GM12878 (cell line): ENCODE measurements at regions not wholly inside any gene's neighbourhood (a gene's known extent, or its start where the extent isn't known, plus 50 kb on each side); places are given as distances from the start of the nearest gene placed in this dataset.

Source experiments
- ATAC-seq: fragments of 200-7000 bp; cut with Tn5 transposase; 3 replicates; pipeline ENCODE4 v1.9.1; 2020; ENCODE audit warnings: mild to moderate bottlenecking, moderate library complexity
- BruUV-seq: library from RNA; stranded (reverse); fragments of 400-500 nt; replicated peaks from 2 replicates; lab custom pipeline; 2021; lab: Mats Ljungman, UMichigan
- CTCF ChIA-PET: fragments of 300-600 bp; sonication (Branson Sonifier 250); formaldehyde crosslinking; extraction: SDS; loops from one replicate; lab custom pipeline; 2021; ENCODE audit warnings: inconsistent platforms; lab: Yijun Ruan, JAX
- POLR2A ChIA-PET: fragments of 350-600 bp; formaldehyde crosslinking; extraction: SDS; loops from one replicate; lab custom pipeline; 2021; ENCODE audit warnings: inconsistent platforms; lab: Charles Lee
- RAD21 ChIA-PET: fragments of 300-600 bp; sonication (Branson Sonifier 250); formaldehyde crosslinking; loops from one replicate; lab custom pipeline; 2023; ENCODE audit warnings: antibody characterized with exemption; ENCODE audit not compliant: unreplicated experiment; lab: Charles Lee
- SMC1A ChIA-PET: fragments of 300-600 bp; sonication (Branson Sonifier 250); formaldehyde crosslinking; loops from one replicate; lab custom pipeline; 2023; ENCODE audit not compliant: unreplicated experiment, uncharacterized antibody; lab: Charles Lee
- DNase-seq: peaks from one replicate; pipeline ENCODE4 v3.0.0-alpha.2; 2011; ENCODE audit warnings: low read depth, low spot score
- FAIRE-seq: peaks from 3 replicates; lab custom pipeline; 2011; peaks lifted over from hg19 to GRCh38; lab: Jason Lieb, UNC
- H2AFZ ChIP-seq: 2 replicates; pipeline ENCODE4 v1.6.0; 2011; ENCODE audit warnings: low read depth, low read length, control low read depth; ENCODE audit not compliant: control insufficient read depth
- H3K27ac ChIP-seq: 2 replicates; pipeline ENCODE4 v1.5.1; 2011; ENCODE audit warnings: control low read depth; ENCODE audit not compliant: control insufficient read depth, insufficient read depth
- H3K27me3 ChIP-seq, 2 experiments: replicated peaks in 1 of 2; 2 replicates each; pipeline versions ENCODE4 v1.6.0 to v1.6.1; 2011; ENCODE audit warnings: low read length in 1 of 2; ENCODE audit not compliant: control insufficient read depth in 2 of 2, insufficient read depth in 2 of 2
- H3K36me3 ChIP-seq, 2 experiments: 2 replicates each; pipeline ENCODE4 v1.5.1; 2011; ENCODE audit warnings: low read length in 1 of 2; ENCODE audit not compliant: control insufficient read depth in 2 of 2, insufficient read depth in 2 of 2
- H3K4me1 ChIP-seq: 2 replicates; pipeline ENCODE4 v1.6.1; 2011; ENCODE audit warnings: mild to moderate bottlenecking, low read length, moderate library complexity, mixed read lengths; ENCODE audit not compliant: control insufficient read depth, insufficient read depth
- H3K4me2 ChIP-seq: 2 replicates; pipeline ENCODE4 v1.6.0; 2011; ENCODE audit warnings: control low read depth; ENCODE audit not compliant: control insufficient read depth, insufficient read depth
- H3K4me3 ChIP-seq: fragments of 200-600 bp; sonication (generic); 2 replicates; pipeline ENCODE4 v1.5.1; 2016
- H3K79me2 ChIP-seq: 2 replicates; pipeline ENCODE4 v1.6.0; 2011; ENCODE audit warnings: low read length; ENCODE audit not compliant: control insufficient read depth, insufficient read depth
- H3K9ac ChIP-seq: 2 replicates; pipeline ENCODE4 v1.8.0; 2011; ENCODE audit warnings: low read length, control low read depth, mixed read lengths; ENCODE audit not compliant: control insufficient read depth, insufficient read depth
- H3K9me3 ChIP-seq: replicated peaks from 3 replicates; pipeline ENCODE4 v1.5.1; 2011; ENCODE audit warnings: mild to moderate bottlenecking, low read length; ENCODE audit not compliant: control insufficient read depth, insufficient read depth
- H4K20me1 ChIP-seq: 2 replicates; pipeline ENCODE4 v1.6.0; 2011; ENCODE audit not compliant: control insufficient read depth, insufficient read depth
- ZNF217 ChIP-seq: fragments of 450-650 bp; IDR thresholded peaks from 2 replicates; pipeline ENCODE4 v1.6.1; 2017; ENCODE audit warnings: antibody characterized with exemption, mild to moderate bottlenecking
- WGBS: methylation state at CpG from one replicate; pipeline ENCODE4 v1.1.6; 2016; ENCODE audit warnings: low lambda C conversion rate; ENCODE audit not compliant: insufficient replicate concordance, insufficient coverage; ENCODE audit errors: missing lambda C conversion rate; 5-methylcytosine and 5-hydroxymethylcytosine counted together
- in situ Hi-C: fragments of 300-500 bp; cut with MboI; formaldehyde crosslinking; loops from 9 replicates; pipeline ENCODE4 v1.14.3; 2018; ENCODE audit warnings: mixed read lengths
- intact Hi-C: fragments of 100-400 bp; cut with micrococcal nuclease; formaldehyde crosslinking; loops from one replicate; pipeline ENCODE4 v1.14.2; 2022; ENCODE audit not compliant: unreplicated experiment
- TF ChIP-seq, protein P1 (sequence below): fragments of 150-350 bp; IDR thresholded peaks from 2 replicates; pipeline ENCODE4 v1.6.1; 2016; ENCODE audit warnings: low read depth, low read length
- TF ChIP-seq, protein P2 (sequence below): IDR thresholded peaks from 2 replicates; pipeline ENCODE4 v1.6.1; 2012; ENCODE audit warnings: low read depth, low read length, improper control_type of control experiment

DNA sequence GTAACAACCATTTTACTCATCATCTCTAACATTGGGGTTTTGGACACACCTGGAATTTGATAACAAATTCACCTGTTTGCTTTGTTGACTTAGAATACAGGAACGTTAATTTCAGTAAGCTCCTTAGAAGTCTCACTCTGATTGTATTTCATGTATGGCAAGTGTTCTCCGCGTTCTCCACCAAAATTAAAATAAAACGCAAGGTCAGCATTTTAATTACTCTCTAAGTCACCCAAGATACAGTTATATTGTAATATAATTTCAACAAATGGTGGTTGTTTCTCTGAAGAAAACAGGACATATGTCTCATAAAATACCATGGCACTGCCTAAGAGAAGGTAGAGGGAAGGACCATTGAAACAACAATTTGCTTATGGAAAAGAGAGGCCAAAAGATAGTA is 742.1 kb downstream of the LIG4 start (continued):
- TF ChIP-seq, protein P1, sequence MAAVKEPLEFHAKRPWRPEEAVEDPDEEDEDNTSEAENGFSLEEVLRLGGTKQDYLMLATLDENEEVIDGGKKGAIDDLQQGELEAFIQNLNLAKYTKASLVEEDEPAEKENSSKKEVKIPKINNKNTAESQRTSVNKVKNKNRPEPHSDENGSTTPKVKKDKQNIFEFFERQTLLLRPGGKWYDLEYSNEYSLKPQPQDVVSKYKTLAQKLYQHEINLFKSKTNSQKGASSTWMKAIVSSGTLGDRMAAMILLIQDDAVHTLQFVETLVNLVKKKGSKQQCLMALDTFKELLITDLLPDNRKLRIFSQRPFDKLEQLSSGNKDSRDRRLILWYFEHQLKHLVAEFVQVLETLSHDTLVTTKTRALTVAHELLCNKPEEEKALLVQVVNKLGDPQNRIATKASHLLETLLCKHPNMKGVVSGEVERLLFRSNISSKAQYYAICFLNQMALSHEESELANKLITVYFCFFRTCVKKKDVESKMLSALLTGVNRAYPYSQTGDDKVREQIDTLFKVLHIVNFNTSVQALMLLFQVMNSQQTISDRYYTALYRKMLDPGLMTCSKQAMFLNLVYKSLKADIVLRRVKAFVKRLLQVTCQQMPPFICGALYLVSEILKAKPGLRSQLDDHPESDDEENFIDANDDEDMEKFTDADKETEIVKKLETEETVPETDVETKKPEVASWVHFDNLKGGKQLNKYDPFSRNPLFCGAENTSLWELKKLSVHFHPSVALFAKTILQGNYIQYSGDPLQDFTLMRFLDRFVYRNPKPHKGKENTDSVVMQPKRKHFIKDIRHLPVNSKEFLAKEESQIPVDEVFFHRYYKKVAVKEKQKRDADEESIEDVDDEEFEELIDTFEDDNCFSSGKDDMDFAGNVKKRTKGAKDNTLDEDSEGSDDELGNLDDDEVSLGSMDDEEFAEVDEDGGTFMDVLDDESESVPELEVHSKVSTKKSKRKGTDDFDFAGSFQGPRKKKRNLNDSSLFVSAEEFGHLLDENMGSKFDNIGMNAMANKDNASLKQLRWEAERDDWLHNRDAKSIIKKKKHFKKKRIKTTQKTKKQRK, result no peak

DNA sequence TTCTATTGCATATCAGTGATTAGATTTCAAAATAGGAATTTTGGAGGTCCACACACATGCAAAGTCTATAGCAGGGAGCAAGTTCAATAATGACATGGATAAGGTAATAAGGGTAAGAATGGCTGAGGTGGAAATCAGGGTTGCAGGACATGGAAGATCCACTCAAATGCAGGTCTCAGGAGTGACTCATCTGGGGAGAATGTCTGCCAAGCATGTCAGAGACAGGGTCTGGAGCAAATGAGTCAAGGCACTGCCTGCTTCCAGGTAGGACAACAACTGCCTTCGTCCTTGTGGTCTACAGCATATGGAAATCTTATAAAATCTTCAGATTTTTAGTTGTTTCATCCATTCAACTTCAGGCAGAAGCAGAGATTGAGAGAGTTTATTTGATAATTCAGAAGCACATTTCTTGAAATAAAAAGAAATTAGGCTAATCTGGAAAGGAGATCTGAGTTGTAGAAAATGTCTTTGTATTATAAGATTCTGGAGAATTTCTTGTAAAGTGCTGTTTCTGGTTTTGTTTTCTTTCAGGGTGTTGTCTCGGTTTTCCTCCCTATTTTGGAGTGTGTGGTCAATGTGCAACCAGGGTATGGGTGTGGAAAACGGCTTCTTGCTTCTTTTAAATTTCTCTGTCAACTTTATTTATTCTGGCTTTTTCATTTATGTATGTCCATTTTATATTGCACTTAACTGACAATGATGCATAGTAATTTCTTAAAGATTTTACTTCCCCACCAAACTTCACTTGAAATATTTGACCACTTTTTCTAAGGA is 748.8 kb downstream of the LIG4 start:
- TF ChIP-seq, protein P2, sequence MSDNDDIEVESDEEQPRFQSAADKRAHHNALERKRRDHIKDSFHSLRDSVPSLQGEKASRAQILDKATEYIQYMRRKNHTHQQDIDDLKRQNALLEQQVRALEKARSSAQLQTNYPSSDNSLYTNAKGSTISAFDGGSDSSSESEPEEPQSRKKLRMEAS, result no peak
- TF ChIP-seq ZNF217, result no peak
- TF ChIP-seq, all 136 proteins: peak for 0
- intact Hi-C loops, result no loop called here
- SMC1A ChIA-PET, result no interaction called here
- CTCF ChIA-PET, result no interaction called here
- in situ Hi-C loops, result no loop called here
- H3K4me2 ChIP-seq, result no peak overlapping the region
- no peak overlapping the region for H2AFZ ChIP-seq
- no peaks in the 10 kb centered on the region for H3K4me1 ChIP-seq
- no peak for ATAC-seq
- FAIRE-seq, result no peak
- POLR2A ChIA-PET, result no interaction called here
- 0% methylated on average over 3 of the region's 3 CpGs for WGBS
- RAD21 ChIA-PET, result no interaction called here
- H3K9me3 ChIP-seq, result no peaks in the 10 kb centered on the region
- no peaks in the 10 kb centered on the region for H4K20me1 ChIP-seq
- H3K27me3 ChIP-seq, result no peaks in the 10 kb centered on the region
- no peaks in the 10 kb centered on the region for H3K79me2 ChIP-seq
- DNase-seq, result no peak
- H3K27ac ChIP-seq, result no peak overlapping the region
- H3K36me3 ChIP-seq, result no peaks in the 10 kb centered on the region
- no peak overlapping the region for H3K4me3 ChIP-seq
- no TSS peak for BruUV-seq
- no peak overlapping the region for H3K9ac ChIP-seq
